Fibroblast of skin of abdomen (primary cell): ENCODE measurements at regions not wholly inside any gene's neighbourhood (a gene's known extent, or its start where the extent isn't known, plus 50 kb on each side); places are given as distances from the start of the nearest gene placed in this dataset.

ENCODE experiments used
- DNase-seq: peaks from one replicate; pipeline ENCODE4 v3.0.0-alpha.2; 2013

GRCh38 chr12:42854826-42855225 lies 265.3 kb upstream of the PRICKLE1 start:
- DNase-seq: no peak

GRCh38 chr12:42854208-42854607 lies 264.7 kb upstream of the PRICKLE1 start:
- DNase-seq: peak; percentile 31

- no peak for DNase-seq
Observed at GRCh38 chr12:42853370-42854140, 264.0 kb upstream of the PRICKLE1 start.

GRCh38 chr12:42846782-42847181 lies 257.2 kb upstream of the PRICKLE1 start:
- no peak for DNase-seq

GRCh38 chr12:42834062-42834461 lies 244.5 kb upstream of the PRICKLE1 start:
- DNase-seq: no peak

GRCh38 chr12:42828836-42829235 lies 239.3 kb upstream of the PRICKLE1 start:
- peak; percentile 38 for DNase-seq

GRCh38 chr12:42824327-42824726 lies 234.8 kb upstream of the PRICKLE1 start:
- DNase-seq: no peak

GRCh38 chr12:42823679-42824078 lies 234.1 kb upstream of the PRICKLE1 start:
- no peak for DNase-seq

GRCh38 chr12:42819846-42820245 lies 230.3 kb upstream of the PRICKLE1 start:
- no peak for DNase-seq

GRCh38 chr12:42815068-42815467 lies 225.5 kb upstream of the PRICKLE1 start:
- DNase-seq: no peak

- DNase-seq: no peak
Observed at GRCh38 chr12:42812871-42813270, 223.3 kb upstream of the PRICKLE1 start.

- no peak for DNase-seq
Observed at GRCh38 chr12:42812086-42812485, 222.5 kb upstream of the PRICKLE1 start.

- peak; percentile 81 for DNase-seq
Observed at GRCh38 chr12:42810006-42810405, 220.5 kb upstream of the PRICKLE1 start.

GRCh38 chr12:42809226-42809625 lies 219.7 kb upstream of the PRICKLE1 start:
- peak; percentile 85 for DNase-seq

GRCh38 chr12:42807766-42808165 lies 218.2 kb upstream of the PRICKLE1 start:
- no peak for DNase-seq

- DNase-seq: no peak
Observed at GRCh38 chr12:42807251-42807650, 217.7 kb upstream of the PRICKLE1 start.

- no peak for DNase-seq
Observed at GRCh38 chr12:42804928-42805327, 215.4 kb upstream of the PRICKLE1 start.

GRCh38 chr12:42802785-42803189 lies 213.2 kb upstream of the PRICKLE1 start:
- DNase-seq: peak; percentile 45

GRCh38 chr12:42801271-42801670 lies 211.7 kb upstream of the PRICKLE1 start:
- DNase-seq: no peak

GRCh38 chr12:42799966-42800365 lies 210.4 kb upstream of the PRICKLE1 start:
- DNase-seq: peak; percentile 31

GRCh38 chr12:42798811-42799438 lies 209.4 kb upstream of the PRICKLE1 start:
- DNase-seq: peak; percentile 88

GRCh38 chr12:42794806-42795205 lies 205.3 kb upstream of the PRICKLE1 start:
- peak; percentile 66 for DNase-seq

GRCh38 chr12:42793166-42793565 lies 203.6 kb upstream of the PRICKLE1 start:
- DNase-seq: no peak

- no peak for DNase-seq
Observed at GRCh38 chr12:42792265-42792664, 202.7 kb upstream of the PRICKLE1 start.
